PC-9 (cell line): ENCODE measurements at regions not wholly inside any gene's neighbourhood (a gene's known extent, or its start where the extent isn't known, plus 50 kb on each side); places are given as distances from the start of the nearest gene placed in this dataset.
A peak's percentile ranks its signal among the peaks of the same experiment; 100 is the strongest.

Source experiments
- BruUV-seq: library from RNA; stranded (reverse); fragments of 400-500 nt; replicated peaks from 2 replicates; lab custom pipeline; 2021; lab: Mats Ljungman, UMichigan
- CTCF ChIA-PET: fragments of 300-600 bp; sonication (Branson Sonifier 250); formaldehyde crosslinking; loops from one replicate; lab custom pipeline; 2022; ENCODE audit warnings: antibody characterized with exemption; lab: Charles Lee
- POLR2A ChIA-PET: fragments of 300-600 bp; sonication (Branson Sonifier 250); formaldehyde crosslinking; loops from one replicate; lab custom pipeline; 2022; ENCODE audit warnings: antibody characterized with exemption; ENCODE audit not compliant: unreplicated experiment; lab: Charles Lee
- DNase-seq, 2 experiments: peaks; one replicate each; pipeline versions ENCODE4 v3.0.0 to v3.0.0-alpha.2; 2015 to 2022; ENCODE audit warnings: mixed read lengths in 1 of 2
- H2AFZ ChIP-seq: fragments of 200-600 bp; sonication (generic); 2 replicates; pipeline ENCODE4 v1.8.1; 2017; ENCODE audit warnings: antibody characterized with exemption
- H3F3A ChIP-seq: fragments of 200-600 bp; sonication (generic); 2 replicates; pipeline ENCODE4 v1.8.1; 2017; ENCODE audit warnings: antibody characterized with exemption, mild to moderate bottlenecking, low read depth; ENCODE audit not compliant: insufficient read depth
- H3K27ac ChIP-seq: fragments of 200-600 bp; sonication (generic); 2 replicates; pipeline ENCODE4 v1.6.1; 2016; ENCODE audit warnings: mixed run types
- H3K27me3 ChIP-seq: fragments of 200-600 bp; sonication (generic); 2 replicates; pipeline ENCODE4 v1.6.1; 2016; ENCODE audit warnings: low read depth, mixed run types; ENCODE audit not compliant: insufficient read depth
- H3K36me3 ChIP-seq: fragments of 200-600 bp; sonication (generic); 2 replicates; pipeline ENCODE4 v1.6.1; 2016; ENCODE audit warnings: low read depth, mixed run types
- H3K4me1 ChIP-seq: fragments of 200-600 bp; sonication (generic); replicated peaks from 2 replicates; pipeline ENCODE4 v1.6.1; 2016; ENCODE audit warnings: mixed run types; ENCODE audit not compliant: insufficient read depth
- H3K4me2 ChIP-seq: fragments of 200-600 bp; sonication (generic); 2 replicates; pipeline ENCODE4 v1.6.1; 2017; ENCODE audit warnings: mixed run types
- H3K4me3 ChIP-seq: fragments of 200-600 bp; sonication (generic); 2 replicates; pipeline ENCODE4 v1.6.1; 2016; ENCODE audit warnings: mixed run types
- H3K79me2 ChIP-seq: fragments of 200-600 bp; sonication (generic); 2 replicates; pipeline ENCODE4 v1.6.1; 2017; ENCODE audit warnings: low read depth, mixed run types
- H3K9me2 ChIP-seq: fragments of 200-600 bp; sonication (generic); 2 replicates; pipeline ENCODE4 v1.8.1; 2017; ENCODE audit warnings: mild to moderate bottlenecking; ENCODE audit not compliant: insufficient read depth
- H3K9me3 ChIP-seq: fragments of 200-600 bp; sonication (generic); 2 replicates; pipeline ENCODE4 v1.8.1; 2016; ENCODE audit warnings: low read depth; ENCODE audit not compliant: insufficient read depth
- H4K20me1 ChIP-seq: fragments of 200-600 bp; sonication (generic); 2 replicates; pipeline ENCODE4 v1.8.1; 2017; ENCODE audit not compliant: insufficient read depth
- EZH2 ChIP-seq: fragments of 200-600 bp; sonication (generic); IDR thresholded peaks from 2 replicates; pipeline ENCODE4 v1.8.0; 2017; ENCODE audit warnings: antibody characterized with exemption, low read depth
- intact Hi-C: fragments of 100-400 bp; cut with micrococcal nuclease; formaldehyde crosslinking; loops from one replicate; pipeline ENCODE4 v1.10.0; 2022; ENCODE audit not compliant: unreplicated experiment
- TF ChIP-seq, protein P1 (sequence below): fragments of 200-600 bp; sonication (generic); conservative IDR thresholded peaks from 2 replicates; pipeline ENCODE4 v1.6.1; 2017; ENCODE audit warnings: mixed run types, antibody characterized with exemption, mild to moderate bottlenecking, moderate library complexity

DNA sequence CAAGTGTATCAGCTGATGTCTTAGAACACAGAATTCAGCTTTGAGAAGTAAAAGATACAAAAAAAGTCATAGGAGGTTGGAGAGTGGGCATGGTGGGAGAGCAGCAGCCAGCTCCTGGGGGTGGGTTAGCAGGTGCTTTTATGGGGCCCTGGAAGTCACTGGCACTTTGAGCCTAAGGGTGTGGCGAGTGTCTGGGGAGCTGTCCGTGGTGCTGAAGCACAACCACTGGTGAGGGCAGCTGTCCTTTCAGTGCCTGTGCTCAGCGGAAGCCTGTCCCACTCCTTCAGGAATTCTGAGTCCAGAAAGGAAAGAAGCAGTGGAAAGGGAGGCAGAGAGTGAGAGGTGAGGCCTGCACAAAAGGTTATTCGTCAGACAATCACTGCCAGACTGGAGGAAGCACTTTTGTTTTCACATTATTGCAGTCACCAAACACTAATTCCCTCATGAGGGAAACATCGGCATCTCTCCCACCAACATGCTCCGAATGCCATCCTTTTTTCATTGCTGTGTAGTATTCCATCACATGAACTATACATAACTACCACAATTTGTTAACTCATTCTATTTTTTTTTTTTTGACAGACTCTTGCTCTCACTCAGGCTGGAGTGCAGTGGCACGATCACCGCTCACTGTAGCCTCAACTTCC is 59.4 kb upstream of the RAPGEF1 start:
- Histone ChIP-seq H3K4me1 (no peaks in the 10 kb centered on the region), H3K27ac (no peak overlapping the region), H3K4me2 (no peak overlapping the region), H3K79me2 (no peaks in the 10 kb centered on the region), H3F3A (no peaks in the 10 kb centered on the region), H2AFZ (no peak overlapping the region), H4K20me1 (no peaks in the 10 kb centered on the region), H3K9me2 (no peaks in the 10 kb centered on the region), H3K27me3 (peaks cover 70% of the 10 kb centered on the region), H3K4me3 (no peak overlapping the region), H3K36me3 (no peaks in the 10 kb centered on the region), H3K9me3 (no peaks in the 10 kb centered on the region)
- peak in 1 of 2 experiments; percentile 55 for DNase-seq
- TF ChIP-seq EZH2, result no peak
- TF ChIP-seq, protein P1, sequence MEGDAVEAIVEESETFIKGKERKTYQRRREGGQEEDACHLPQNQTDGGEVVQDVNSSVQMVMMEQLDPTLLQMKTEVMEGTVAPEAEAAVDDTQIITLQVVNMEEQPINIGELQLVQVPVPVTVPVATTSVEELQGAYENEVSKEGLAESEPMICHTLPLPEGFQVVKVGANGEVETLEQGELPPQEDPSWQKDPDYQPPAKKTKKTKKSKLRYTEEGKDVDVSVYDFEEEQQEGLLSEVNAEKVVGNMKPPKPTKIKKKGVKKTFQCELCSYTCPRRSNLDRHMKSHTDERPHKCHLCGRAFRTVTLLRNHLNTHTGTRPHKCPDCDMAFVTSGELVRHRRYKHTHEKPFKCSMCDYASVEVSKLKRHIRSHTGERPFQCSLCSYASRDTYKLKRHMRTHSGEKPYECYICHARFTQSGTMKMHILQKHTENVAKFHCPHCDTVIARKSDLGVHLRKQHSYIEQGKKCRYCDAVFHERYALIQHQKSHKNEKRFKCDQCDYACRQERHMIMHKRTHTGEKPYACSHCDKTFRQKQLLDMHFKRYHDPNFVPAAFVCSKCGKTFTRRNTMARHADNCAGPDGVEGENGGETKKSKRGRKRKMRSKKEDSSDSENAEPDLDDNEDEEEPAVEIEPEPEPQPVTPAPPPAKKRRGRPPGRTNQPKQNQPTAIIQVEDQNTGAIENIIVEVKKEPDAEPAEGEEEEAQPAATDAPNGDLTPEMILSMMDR, result no peak
- no TSS peak for BruUV-seq
- CTCF ChIA-PET, result no interaction called here
- intact Hi-C loops, result no loop called here
- POLR2A ChIA-PET, result no interaction called here

DNA sequence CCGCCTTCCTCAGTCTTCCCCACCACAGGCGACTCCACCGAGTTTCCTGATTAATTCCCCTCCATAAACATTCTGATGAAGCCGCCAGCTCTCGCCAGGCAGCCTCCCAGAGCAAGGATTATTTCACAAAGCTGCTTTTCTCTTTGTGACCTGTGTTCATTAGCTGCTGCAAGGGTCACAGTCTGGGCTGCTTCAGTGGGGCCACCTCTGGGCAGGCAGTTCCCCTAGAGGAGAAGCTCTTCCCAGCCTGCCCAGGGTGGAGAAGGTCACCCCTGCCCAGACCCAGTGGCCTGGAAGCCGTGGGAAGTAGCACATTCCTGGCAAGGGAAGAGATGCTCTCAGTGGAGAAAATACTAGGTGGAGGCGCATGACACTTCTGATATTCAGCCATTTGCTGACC is 58.4 kb upstream of the RAPGEF1 start:
- peaks cover 70% of the 10 kb centered on the region for H3K27me3 ChIP-seq
- H3F3A ChIP-seq, result no peaks in the 10 kb centered on the region
- CTCF ChIA-PET, result no interaction called here
- H2AFZ ChIP-seq, result no peak overlapping the region
- no peak overlapping the region for H3K4me2 ChIP-seq
- TF ChIP-seq, protein P1, result no peak
- no peak for TF ChIP-seq EZH2
- H3K27ac ChIP-seq, result no peak overlapping the region
- no peaks in the 10 kb centered on the region for H3K9me2 ChIP-seq
- H3K36me3 ChIP-seq, result no peaks in the 10 kb centered on the region
- no peaks in the 10 kb centered on the region for H3K79me2 ChIP-seq
- no peaks in the 10 kb centered on the region for H3K9me3 ChIP-seq
- H3K4me3 ChIP-seq, result no peak overlapping the region
- DNase-seq, result no peak
- H4K20me1 ChIP-seq, result no peaks in the 10 kb centered on the region
- H3K4me1 ChIP-seq, result no peaks in the 10 kb centered on the region
- POLR2A ChIA-PET, result no interaction called here
- intact Hi-C loops, result no loop called here
- BruUV-seq, result no TSS peak

DNA sequence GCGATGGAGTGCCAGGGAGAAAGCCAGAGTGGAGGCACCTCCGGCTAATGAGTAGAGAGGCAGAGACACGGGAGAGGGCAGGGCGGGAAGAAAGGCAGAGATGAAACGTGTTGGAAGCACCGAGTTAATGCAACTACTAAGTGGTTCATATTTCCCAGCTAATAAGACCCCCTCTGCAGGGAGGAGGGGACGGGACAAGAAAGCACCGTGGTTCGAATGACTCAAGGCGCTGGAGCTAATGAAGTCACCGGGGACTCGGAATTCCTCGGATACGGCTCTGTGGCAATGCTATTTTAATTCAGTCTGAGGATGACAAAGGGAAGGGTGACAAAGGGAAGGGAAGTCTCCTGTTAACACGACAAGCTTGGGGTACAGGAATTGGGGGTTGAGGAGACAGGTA is 54.5 kb upstream of the RAPGEF1 start:
- Histone ChIP-seq H3K27me3 (peaks cover 86% of the 10 kb centered on the region), H3K9me3 (no peaks in the 10 kb centered on the region), H3F3A (no peaks in the 10 kb centered on the region), H3K4me2 (no peak overlapping the region), H3K9me2 (no peaks in the 10 kb centered on the region), H4K20me1 (no peaks in the 10 kb centered on the region), H3K4me1 (no peaks in the 10 kb centered on the region), H3K4me3 (no peak overlapping the region), H3K79me2 (no peaks in the 10 kb centered on the region), H3K36me3 (no peaks in the 10 kb centered on the region), H3K27ac (no peak overlapping the region), H2AFZ (no peak overlapping the region)
- POLR2A ChIA-PET, result no interaction called here
- BruUV-seq, result no TSS peak
- intact Hi-C loops, result no loop called here
- DNase-seq, result no peak
- CTCF ChIA-PET, result no interaction called here
- TF ChIP-seq EZH2, result no peak
- TF ChIP-seq, protein P1, result no peak
